Activated CD4-positive, alpha-beta T cell treated with anti-CD3 and anti-CD28 coated beads, Interleukin-2, amount 10 ng/mL, durations not matched to agents 24 days and 14 days (primary cell): ENCODE measurements at regions not wholly inside any gene's neighbourhood (a gene's known extent, or its start where the extent isn't known, plus 50 kb on each side); places are given as distances from the start of the nearest gene placed in this dataset.

ENCODE experiments used
- DNase-seq: peaks from one replicate; pipeline ENCODE4 v3.0.0; 2022
- H3K27ac Mint-ChIP-seq: one replicate; pipeline ENCODE4 v1.8.0; 2022; ENCODE audit warnings: mild to moderate bottlenecking, mixed read lengths
- H3K27me3 Mint-ChIP-seq: one replicate; pipeline ENCODE4 v1.8.0; 2022; ENCODE audit warnings: mixed read lengths
- H3K36me3 Mint-ChIP-seq: one replicate; pipeline ENCODE4 v1.8.0; 2022; ENCODE audit warnings: low read depth, mild to moderate bottlenecking, mixed read lengths
- H3K4me1 Mint-ChIP-seq: one replicate; pipeline ENCODE4 v1.8.0; 2021; ENCODE audit warnings: mixed read lengths
- H3K4me3 Mint-ChIP-seq: one replicate; pipeline ENCODE4 v1.8.0; 2022; ENCODE audit warnings: mild to moderate bottlenecking, moderate library complexity, mixed read lengths
- H3K9me3 Mint-ChIP-seq: one replicate; pipeline ENCODE4 v1.8.0; 2021; ENCODE audit warnings: mixed read lengths
- intact Hi-C: fragments of 100-400 bp; cut with micrococcal nuclease; formaldehyde crosslinking; loops from one replicate; pipeline ENCODE4 v1.15.1; 2023

DNA sequence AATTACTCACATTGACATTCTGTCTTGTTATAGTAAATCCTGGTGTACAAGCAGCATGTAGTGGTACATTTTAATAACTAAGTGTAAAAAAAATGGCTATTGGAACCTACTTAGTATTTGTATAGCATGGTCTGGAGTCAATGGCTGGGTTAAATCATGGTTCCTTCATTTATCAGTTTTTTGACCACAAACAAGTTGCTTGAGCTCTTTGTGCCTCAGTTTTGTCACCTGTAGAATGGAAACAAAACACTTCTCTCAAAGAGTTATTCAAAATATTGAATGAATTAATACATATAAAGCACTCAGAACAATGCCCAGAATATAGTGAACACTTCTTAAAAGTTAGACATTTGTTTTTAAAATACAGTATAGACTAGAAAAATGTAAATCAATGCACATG is 93.2 kb upstream of the HS3ST5 start:
- Mint-ChIP-seq H3K27me3 (no peaks in the 10 kb centered on the region), H3K36me3 (no peaks in the 10 kb centered on the region)
- DNase-seq: no peak

DNA sequence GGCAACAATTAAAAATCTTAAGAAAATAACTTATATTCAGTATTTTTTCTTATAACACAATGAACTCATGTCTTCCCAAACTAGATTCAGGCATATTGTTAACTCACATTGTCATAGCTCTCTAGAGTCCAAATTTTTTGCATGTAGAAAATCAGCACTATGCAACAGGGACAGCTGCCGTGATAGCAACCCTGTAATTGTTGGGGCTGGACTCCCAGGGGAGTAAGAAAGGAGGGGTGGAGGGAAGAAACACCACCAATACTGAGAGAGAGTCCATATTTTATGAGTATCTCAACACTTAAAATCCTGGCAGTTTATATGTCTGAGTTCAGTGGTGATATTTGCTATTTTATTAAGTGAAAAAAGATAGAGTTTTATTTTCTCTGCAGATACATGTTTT is 89.6 kb upstream of the HS3ST5 start:
- Mint-ChIP-seq H3K27me3 (no peaks in the 10 kb centered on the region), H3K4me3 (no peak overlapping the region), H3K4me1 (no peaks in the 10 kb centered on the region), H3K27ac (no peak overlapping the region), H3K36me3 (no peaks in the 10 kb centered on the region), H3K9me3 (no peaks in the 10 kb centered on the region)
- DNase-seq: no peak
- intact Hi-C loops: no loop called here

More for the DNA sequence above, 93.2 kb upstream of the HS3ST5 start:
- Mint-ChIP-seq H3K4me3 (no peak overlapping the region), H3K9me3 (no peaks in the 10 kb centered on the region), H3K4me1 (no peaks in the 10 kb centered on the region), H3K27ac (no peak overlapping the region)
- intact Hi-C loops: no loop called here

DNA sequence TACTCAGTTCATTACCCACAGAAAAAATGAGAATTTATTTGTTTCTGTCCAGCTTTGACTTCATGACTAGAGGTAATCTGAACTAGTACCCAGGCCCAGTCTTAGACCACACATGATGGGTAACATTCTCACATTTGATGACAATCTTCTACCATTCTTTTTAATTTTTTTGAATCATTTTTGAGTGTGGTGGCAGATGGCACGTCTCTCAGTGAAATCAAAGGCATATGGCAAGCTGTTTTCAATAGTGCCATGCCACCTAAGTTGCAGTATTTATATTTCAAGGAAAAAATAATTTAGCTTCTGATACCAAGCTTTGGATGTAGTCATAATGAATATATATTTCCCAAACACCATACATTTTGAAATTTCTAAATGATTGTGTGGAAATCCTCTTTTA is 88.8 kb upstream of the HS3ST5 start:
- intact Hi-C loops: no loop called here
- Mint-ChIP-seq H3K27me3 (no peaks in the 10 kb centered on the region), H3K4me3 (no peak overlapping the region), H3K27ac (no peak overlapping the region), H3K4me1 (no peaks in the 10 kb centered on the region), H3K36me3 (no peaks in the 10 kb centered on the region), H3K9me3 (no peaks in the 10 kb centered on the region)
- no peak for DNase-seq

DNA sequence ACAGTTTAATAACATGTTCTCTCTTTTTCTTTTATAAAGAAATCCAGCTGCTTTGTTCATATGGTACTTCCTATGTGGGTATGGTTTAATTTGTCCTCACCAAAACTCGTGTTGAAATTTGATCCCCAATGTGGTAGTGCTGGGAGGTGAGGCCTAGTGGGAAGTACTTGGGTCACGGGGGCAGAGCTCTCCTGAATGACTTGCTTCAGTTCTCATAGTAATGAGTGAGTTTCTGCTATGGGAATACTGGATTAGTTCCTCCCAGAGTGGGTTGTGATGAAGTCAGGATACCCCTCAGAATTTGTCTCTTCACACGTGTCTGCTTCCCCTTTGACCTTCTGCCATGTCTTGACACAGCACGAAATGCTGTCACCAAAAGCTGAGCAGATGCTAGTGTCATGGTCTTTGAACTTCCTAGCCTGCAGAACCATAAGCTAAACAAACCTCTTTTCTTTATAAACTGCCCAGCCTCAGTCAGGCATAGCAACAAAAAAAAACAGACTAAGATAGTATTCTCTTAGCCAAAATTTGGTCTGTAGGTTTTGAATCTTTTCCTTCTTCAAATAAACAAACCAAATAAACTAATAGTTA is 87.8 kb upstream of the HS3ST5 start:
- Mint-ChIP-seq H3K36me3 (no peaks in the 10 kb centered on the region), H3K9me3 (no peaks in the 10 kb centered on the region), H3K27ac (no peak overlapping the region), H3K27me3 (no peaks in the 10 kb centered on the region), H3K4me1 (no peaks in the 10 kb centered on the region), H3K4me3 (no peak overlapping the region)
- no peak for DNase-seq
- intact Hi-C loops: no loop called here

DNA sequence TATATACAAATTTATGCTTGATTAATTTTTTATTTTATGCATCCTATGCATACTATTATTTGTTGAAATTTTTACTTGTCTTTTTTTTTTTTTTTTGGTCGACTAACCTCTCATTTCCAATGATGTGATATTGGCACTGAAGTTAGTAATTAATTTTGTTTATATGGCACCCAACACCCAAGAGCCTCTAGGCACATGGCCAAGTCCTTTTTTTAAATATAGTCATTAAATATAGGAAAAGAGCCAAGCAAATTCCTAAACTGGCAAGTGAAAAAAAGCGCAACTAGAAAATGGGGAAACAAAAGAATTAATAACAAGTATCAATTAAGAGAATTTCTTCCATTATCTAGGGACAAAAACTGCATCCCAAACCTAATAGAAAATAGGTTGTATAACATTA is 85.5 kb upstream of the HS3ST5 start:
- no peaks in the 10 kb centered on the region for H3K36me3 Mint-ChIP-seq
- no peak overlapping the region for H3K4me3 Mint-ChIP-seq
- H3K27ac Mint-ChIP-seq: no peak overlapping the region
- DNase-seq: no peak
- no peaks in the 10 kb centered on the region for H3K27me3 Mint-ChIP-seq
- no peaks in the 10 kb centered on the region for H3K4me1 Mint-ChIP-seq
- H3K9me3 Mint-ChIP-seq: no peaks in the 10 kb centered on the region
- intact Hi-C loops: no loop called here

GRCh38 chr6:114421199-114421598 is 78.4 kb upstream of the HS3ST5 start:
- no peaks in the 10 kb centered on the region for H3K27me3 Mint-ChIP-seq
- no peaks in the 10 kb centered on the region for H3K36me3 Mint-ChIP-seq
- DNase-seq: no peak
- H3K4me1 Mint-ChIP-seq: no peaks in the 10 kb centered on the region
- no peaks in the 10 kb centered on the region for H3K9me3 Mint-ChIP-seq
- H3K4me3 Mint-ChIP-seq: no peak overlapping the region
- H3K27ac Mint-ChIP-seq: no peak overlapping the region
- intact Hi-C loops: no loop called here

- Mint-ChIP-seq H3K9me3 (no peaks in the 10 kb centered on the region), H3K36me3 (no peaks in the 10 kb centered on the region), H3K4me1 (no peaks in the 10 kb centered on the region), H3K27ac (no peak overlapping the region), H3K4me3 (no peak overlapping the region), H3K27me3 (no peaks in the 10 kb centered on the region)
- intact Hi-C loops: no loop called here
- no peak for DNase-seq
Observed at GRCh38 chr6:114419175-114419574, 76.4 kb upstream of the HS3ST5 start.

DNA sequence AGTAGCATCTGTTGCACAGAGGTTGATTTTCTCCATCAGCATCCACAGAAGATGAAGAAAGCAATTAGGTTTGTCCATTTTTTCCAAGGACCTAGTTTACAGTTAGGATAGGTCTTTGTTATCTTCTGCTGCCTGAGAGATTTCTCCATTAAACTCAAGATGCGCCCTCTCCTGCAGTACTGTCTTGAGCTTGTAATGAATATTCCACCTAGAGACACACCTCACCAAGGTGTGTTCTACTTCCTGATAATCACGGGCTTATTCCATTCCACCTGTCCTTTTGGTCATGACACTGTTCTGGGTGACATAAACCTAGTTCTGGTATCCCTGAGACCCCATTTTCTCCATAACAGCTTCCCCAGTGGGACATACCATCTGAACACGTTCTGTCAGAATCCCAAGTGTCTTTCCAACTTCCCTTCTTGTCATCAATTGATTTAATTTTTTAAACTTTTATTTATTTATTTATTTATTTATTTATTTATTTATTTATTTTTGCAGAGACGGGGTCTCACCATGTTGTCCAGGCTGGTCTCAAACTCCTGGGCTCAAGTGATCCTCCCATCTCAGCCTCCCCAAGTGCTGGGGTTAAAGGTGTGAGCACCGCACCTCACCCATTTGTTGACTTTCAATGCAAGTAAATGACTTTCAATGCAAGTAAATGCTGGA is 75.6 kb upstream of the HS3ST5 start:
- H3K27ac Mint-ChIP-seq: no peak overlapping the region
- H3K36me3 Mint-ChIP-seq: no peaks in the 10 kb centered on the region
- no peaks in the 10 kb centered on the region for H3K27me3 Mint-ChIP-seq
- no peaks in the 10 kb centered on the region for H3K4me1 Mint-ChIP-seq
- H3K4me3 Mint-ChIP-seq: no peak overlapping the region
- no peak for DNase-seq
- H3K9me3 Mint-ChIP-seq: no peaks in the 10 kb centered on the region
- intact Hi-C loops: no loop called here

DNA sequence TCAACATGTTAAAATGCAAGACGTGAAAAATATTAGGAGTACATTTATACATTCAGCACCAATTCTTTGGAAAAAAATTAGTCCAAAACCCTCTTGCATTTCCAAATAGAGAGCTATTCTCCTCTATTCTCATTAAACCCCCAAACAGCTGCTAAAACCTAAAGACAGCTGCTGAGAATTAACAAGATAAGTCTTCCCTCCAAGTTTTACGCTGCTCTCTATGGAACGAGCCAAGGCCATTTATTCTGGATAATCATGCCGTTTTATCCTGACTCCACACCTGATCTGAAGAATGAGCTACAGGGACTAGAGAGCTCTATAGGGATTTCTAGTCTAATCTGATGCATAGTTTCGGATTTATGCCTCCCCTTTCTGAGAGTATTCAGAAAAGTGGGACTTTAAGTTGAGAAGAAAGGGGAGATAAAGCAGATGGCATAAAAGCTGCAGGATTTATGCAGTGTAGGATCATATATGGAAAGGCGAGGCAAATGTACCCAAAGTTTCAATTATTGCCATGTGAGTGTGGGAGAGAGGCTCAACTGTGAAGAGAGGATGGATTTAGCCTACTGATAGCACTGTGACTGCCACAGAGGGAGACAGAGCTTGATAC is 64.7 kb upstream of the HS3ST5 start:
- Mint-ChIP-seq H3K27ac (no peak overlapping the region), H3K27me3 (no peaks in the 10 kb centered on the region), H3K36me3 (no peaks in the 10 kb centered on the region), H3K4me1 (no peaks in the 10 kb centered on the region), H3K9me3 (no peaks in the 10 kb centered on the region), H3K4me3 (no peak overlapping the region)
- intact Hi-C loops: no loop called here
- DNase-seq: no peak

- Mint-ChIP-seq H3K4me3 (no peak overlapping the region), H3K4me1 (no peaks in the 10 kb centered on the region), H3K9me3 (no peaks in the 10 kb centered on the region), H3K36me3 (no peaks in the 10 kb centered on the region), H3K27me3 (no peaks in the 10 kb centered on the region), H3K27ac (no peak overlapping the region)
- intact Hi-C loops: no loop called here
- no peak for DNase-seq
Observed at GRCh38 chr6:114404339-114404955, 61.6 kb upstream of the HS3ST5 start.

DNA sequence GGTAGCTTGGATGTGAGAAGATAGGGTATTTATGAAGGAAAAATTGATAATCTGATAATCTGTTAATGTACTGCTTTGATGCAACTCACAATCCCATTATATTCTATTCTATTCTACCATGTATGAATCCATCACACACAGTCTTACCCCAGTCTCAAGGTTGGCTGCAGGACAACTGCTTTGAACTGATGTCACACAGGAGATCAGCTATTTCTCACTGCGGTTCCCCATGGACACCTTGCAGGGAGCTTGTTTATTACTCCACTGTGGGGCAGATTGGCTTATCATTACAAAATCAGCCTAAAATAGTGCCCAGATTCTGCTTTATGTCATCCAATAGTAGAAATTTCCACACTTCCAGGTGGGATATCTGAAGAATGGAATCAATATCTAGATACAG is 61.0 kb upstream of the HS3ST5 start:
- H3K27me3 Mint-ChIP-seq: no peaks in the 10 kb centered on the region
- H3K9me3 Mint-ChIP-seq: no peaks in the 10 kb centered on the region
- no peaks in the 10 kb centered on the region for H3K36me3 Mint-ChIP-seq
- intact Hi-C loops: no loop called here
- DNase-seq: no peak
- no peak overlapping the region for H3K4me3 Mint-ChIP-seq
- no peaks in the 10 kb centered on the region for H3K4me1 Mint-ChIP-seq
- no peak overlapping the region for H3K27ac Mint-ChIP-seq

DNA sequence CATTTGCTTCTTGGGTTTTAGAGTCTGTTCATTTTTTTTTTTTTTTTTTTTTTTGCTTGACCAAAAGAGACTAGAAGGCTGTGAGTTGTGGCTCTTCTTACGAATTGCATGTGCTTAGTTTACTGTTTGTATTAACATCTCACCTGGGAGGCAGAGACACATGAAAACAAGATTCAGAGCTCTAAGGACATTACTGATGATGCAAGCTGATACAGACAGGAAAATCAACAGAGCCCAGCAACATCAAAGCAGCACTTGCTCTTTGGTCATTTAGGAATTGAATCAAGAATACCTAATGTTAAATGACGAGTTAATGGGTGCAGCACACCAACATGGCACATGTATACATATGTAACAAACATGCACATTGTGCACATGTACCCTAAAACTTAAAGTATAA is 55.7 kb upstream of the HS3ST5 start:
- intact Hi-C loops: no loop called here
- Mint-ChIP-seq H3K27ac (no peak overlapping the region), H3K4me3 (no peak overlapping the region), H3K27me3 (no peaks in the 10 kb centered on the region), H3K9me3 (no peaks in the 10 kb centered on the region), H3K36me3 (no peaks in the 10 kb centered on the region), H3K4me1 (no peaks in the 10 kb centered on the region)
- no peak for DNase-seq
